RWPE2 (cell line): ENCODE measurements at regions not wholly inside any gene's neighbourhood (a gene's known extent, or its start where the extent isn't known, plus 50 kb on each side); places are given as distances from the start of the nearest gene placed in this dataset.
A peak's percentile ranks its signal among the peaks of the same experiment; 100 is the strongest.

Experiments
- ATAC-seq: fragments of 200-7000 bp; cut with Tn5 transposase; 3 replicates; pipeline ENCODE4 v1.9.1; 2021; ENCODE audit warnings: low read depth
- DNase-seq: peaks from one replicate; pipeline ENCODE4 v3.0.0-alpha.2; 2020; ENCODE audit warnings: low spot score
- H3K27ac ChIP-seq: fragments of 450-650 bp; 2 replicates; pipeline ENCODE4 v1.5.1; 2017; ENCODE audit warnings: mild to moderate bottlenecking; ENCODE audit not compliant: poor library complexity, severe bottlenecking
- H3K27me3 ChIP-seq: fragments of 250-450 bp; sonication (Bioruptor Pico); 2 replicates; pipeline ENCODE4 v1.5.1; 2021; ENCODE audit warnings: mild to moderate bottlenecking, moderate library complexity; ENCODE audit not compliant: insufficient read depth, poor library complexity, severe bottlenecking
- H3K36me3 ChIP-seq: fragments of 250-450 bp; sonication (Bioruptor Pico); 2 replicates; pipeline ENCODE4 v1.5.1; 2020; ENCODE audit warnings: low read depth, mild to moderate bottlenecking, moderate library complexity
- H3K4me1 ChIP-seq: fragments of 250-450 bp; sonication (Bioruptor Pico); 2 replicates; pipeline ENCODE4 v1.5.1; 2021; ENCODE audit warnings: mild to moderate bottlenecking, moderate library complexity; ENCODE audit not compliant: insufficient read depth, poor library complexity, severe bottlenecking
- H3K4me3 ChIP-seq: fragments of 250-450 bp; sonication (Bioruptor Pico); 2 replicates; pipeline ENCODE4 v1.5.1; 2021; ENCODE audit warnings: mild to moderate bottlenecking, moderate library complexity; ENCODE audit not compliant: severe bottlenecking
- H3K9me3 ChIP-seq: fragments of 250-450 bp; sonication (Bioruptor Pico); 2 replicates; pipeline ENCODE4 v1.5.1; 2021; ENCODE audit warnings: mild to moderate bottlenecking, moderate library complexity; ENCODE audit not compliant: severe bottlenecking
- CTCF ChIP-seq: fragments of 450-650 bp; IDR thresholded peaks from one replicate; pipeline ENCODE4 v1.5.1; 2017; ENCODE audit warnings: mild to moderate bottlenecking, moderate library complexity; ENCODE audit not compliant: poor library complexity, severe bottlenecking

GRCh38 chr4:89657931-89658700, 178.8 kb downstream of the SNCA start:
- peaks cover 34% of the 10 kb centered on the region for H3K4me1 ChIP-seq
- no peaks in the 10 kb centered on the region for H3K36me3 ChIP-seq
- no peak overlapping the region for H3K27ac ChIP-seq
- ATAC-seq (no peak), DNase-seq (no peak)
- no peak overlapping the region for H3K4me3 ChIP-seq
- no peaks in the 10 kb centered on the region for H3K9me3 ChIP-seq
- H3K27me3 ChIP-seq: no peaks in the 10 kb centered on the region
- peak; percentile 86 for TF ChIP-seq CTCF

- Histone ChIP-seq H3K36me3 (no peaks in the 10 kb centered on the region), H3K27ac (no peak overlapping the region), H3K4me3 (no peak overlapping the region), H3K27me3 (no peaks in the 10 kb centered on the region), H3K4me1 (peaks cover 2% of the 10 kb centered on the region), H3K9me3 (no peaks in the 10 kb centered on the region)
- ATAC-seq: no peak
- no peak for TF ChIP-seq CTCF
- DNase-seq: no peak
These were observed 183.9 kb downstream of the SNCA start for GRCh38 chr4:89653012-89653411.

GRCh38 chr4:89645482-89645881, 191.5 kb downstream of the SNCA start:
- Histone ChIP-seq H3K9me3 (no peaks in the 10 kb centered on the region), H3K4me1 (no peaks in the 10 kb centered on the region), H3K4me3 (no peak overlapping the region), H3K36me3 (no peaks in the 10 kb centered on the region), H3K27ac (no peak overlapping the region), H3K27me3 (no peaks in the 10 kb centered on the region)
- no peak for TF ChIP-seq CTCF
- ATAC-seq: no peak
- no peak for DNase-seq

GRCh38 chr4:89641367-89641687, 195.6 kb downstream of the SNCA start:
- no peak overlapping the region for H3K4me3 ChIP-seq

More at GRCh38 chr4:89641367-89641687, 195.6 kb downstream of the SNCA start:
- no peaks in the 10 kb centered on the region for H3K4me1 ChIP-seq
- DNase-seq: no peak
- H3K9me3 ChIP-seq: no peaks in the 10 kb centered on the region
- no peak for ATAC-seq
- peak; percentile 35 for TF ChIP-seq CTCF
- H3K36me3 ChIP-seq: no peaks in the 10 kb centered on the region
- H3K27me3 ChIP-seq: no peaks in the 10 kb centered on the region
- H3K27ac ChIP-seq: no peak overlapping the region
